H9 (cell line): ENCODE measurements at regions not wholly inside any gene's neighbourhood (a gene's known extent, or its start where the extent isn't known, plus 50 kb on each side); places are given as distances from the start of the nearest gene placed in this dataset.

Experiments used
- DNase-seq: peaks from one replicate; pipeline ENCODE4 v3.0.0-alpha.2; 2017
- H2AFZ ChIP-seq: one replicate; pipeline ENCODE4 v1.6.1; 2013; ENCODE audit warnings: mild to moderate bottlenecking, low read length, control low read depth, moderate library complexity
- H2AK5ac ChIP-seq: 2 replicates; pipeline ENCODE4 v1.6.1; 2013; ENCODE audit warnings: low read length, control low read depth, mixed read lengths; ENCODE audit not compliant: insufficient read length
- H2BK120ac ChIP-seq: one replicate; pipeline ENCODE4 v1.6.1; 2013; ENCODE audit warnings: low read depth, mild to moderate bottlenecking, low read length, control low read depth, inconsistent platforms; ENCODE audit not compliant: poor library complexity, severe bottlenecking
- H2BK12ac ChIP-seq: 2 replicates; pipeline ENCODE4 v1.6.1; 2013; ENCODE audit warnings: low read length, control low read depth, mixed read lengths, low read depth; ENCODE audit not compliant: insufficient read length
- H2BK15ac ChIP-seq: 2 replicates; pipeline ENCODE4 v1.6.1; 2013; ENCODE audit warnings: low read depth, low read length, control low read depth
- H2BK20ac ChIP-seq: one replicate; pipeline ENCODE4 v1.6.1; 2013; ENCODE audit warnings: low read depth, mild to moderate bottlenecking, low read length, control low read depth, inconsistent platforms; ENCODE audit not compliant: poor library complexity, severe bottlenecking
- H2BK5ac ChIP-seq: 2 replicates; pipeline ENCODE4 v1.6.1; 2013; ENCODE audit warnings: low read length, control low read depth, mixed read lengths; ENCODE audit not compliant: insufficient read length
- H3K14ac ChIP-seq: 2 replicates; pipeline ENCODE4 v1.6.1; 2013; ENCODE audit warnings: low read length, control low read depth; ENCODE audit not compliant: insufficient read depth
- H3K18ac ChIP-seq: 2 replicates; pipeline ENCODE4 v1.6.1; 2013; ENCODE audit warnings: low read depth, mild to moderate bottlenecking, mixed read lengths, low read length, control low read depth; ENCODE audit not compliant: insufficient read length
- H3K23ac ChIP-seq: 2 replicates; pipeline ENCODE4 v1.6.1; 2013; ENCODE audit warnings: low read length, control low read depth, mixed read lengths, low read depth; ENCODE audit not compliant: insufficient read length
- H3K23me2 ChIP-seq: 2 replicates; pipeline ENCODE4 v1.6.1; 2013; ENCODE audit warnings: low read depth, mild to moderate bottlenecking, mixed read lengths, low read length, control low read depth; ENCODE audit not compliant: insufficient read length, poor library complexity, severe bottlenecking
- H3K27ac ChIP-seq: 2 replicates; pipeline ENCODE4 v1.5.1; 2013; ENCODE audit warnings: low read length, control low read depth, mixed read lengths, low read depth; ENCODE audit not compliant: insufficient read length
- H3K27me3 ChIP-seq: 2 replicates; pipeline ENCODE4 v1.6.1; 2013; ENCODE audit warnings: low read length, control low read depth, inconsistent platforms; ENCODE audit not compliant: insufficient read depth
- H3K4ac ChIP-seq: 2 replicates; pipeline ENCODE4 v1.6.1; 2013; ENCODE audit warnings: low read depth, mild to moderate bottlenecking, control low read depth, inconsistent platforms, low read length, moderate library complexity
- H3K4me1 ChIP-seq: 2 replicates; pipeline ENCODE4 v1.6.1; 2013; ENCODE audit warnings: low read length, control low read depth, inconsistent platforms; ENCODE audit not compliant: insufficient read depth
- H3K4me2 ChIP-seq: 2 replicates; pipeline ENCODE4 v1.6.1; 2013; ENCODE audit warnings: low read length, control low read depth, mixed read lengths; ENCODE audit not compliant: insufficient read length, insufficient read depth
- H3K56ac ChIP-seq: 2 replicates; pipeline ENCODE4 v1.6.1; 2013; ENCODE audit warnings: low read depth, mild to moderate bottlenecking, mixed read lengths, low read length, control low read depth; ENCODE audit not compliant: insufficient read length
- H3K79me1 ChIP-seq: 2 replicates; pipeline ENCODE4 v1.6.1; 2013; ENCODE audit warnings: low read depth, mild to moderate bottlenecking, moderate library complexity, low read length, control low read depth, inconsistent platforms; ENCODE audit not compliant: insufficient read depth, poor library complexity, severe bottlenecking
- H3K79me2 ChIP-seq: 2 replicates; pipeline ENCODE4 v1.6.1; 2013; ENCODE audit warnings: low read length, control low read depth, inconsistent platforms; ENCODE audit not compliant: insufficient read depth
- H3K9ac ChIP-seq: 2 replicates; pipeline ENCODE4 v1.6.1; 2013; ENCODE audit warnings: low read length, control low read depth, mixed read lengths; ENCODE audit not compliant: insufficient read length; ENCODE audit errors: extremely low read depth
- H3K9me3 ChIP-seq: one replicate; pipeline ENCODE4 v1.6.1; 2013; ENCODE audit warnings: low read depth, low read length, inconsistent platforms; ENCODE audit not compliant: control insufficient read depth
- H3T11ph ChIP-seq: one replicate; pipeline ENCODE4 v1.6.1; 2013; ENCODE audit warnings: mild to moderate bottlenecking, low read length, control low read depth, inconsistent platforms
- H4K20me1 ChIP-seq: one replicate; pipeline ENCODE4 v1.6.1; 2013; ENCODE audit not compliant: control insufficient read depth, insufficient read length, insufficient read depth
- H4K5ac ChIP-seq: 2 replicates; pipeline ENCODE4 v1.6.1; 2013; ENCODE audit warnings: low read depth, mild to moderate bottlenecking, mixed read lengths, low read length, control low read depth; ENCODE audit not compliant: insufficient read length
- H4K8ac ChIP-seq: replicated peaks from 2 replicates; pipeline ENCODE4 v1.6.1; 2013; ENCODE audit warnings: low read length, control low read depth, mixed read lengths, low read depth; ENCODE audit not compliant: insufficient read length
- H4K91ac ChIP-seq: 2 replicates; pipeline ENCODE4 v1.6.1; 2013; ENCODE audit warnings: low read depth, mild to moderate bottlenecking, moderate library complexity, mixed read lengths, low read length, control low read depth; ENCODE audit not compliant: insufficient read length
- H3K27ac Mint-ChIP-seq, 3 experiments: 2 replicates in 2 of 3; 3 replicates in 1 of 3; pipeline ENCODE4 v1.8.0; 2020 to 2021; ENCODE audit warnings: mixed read lengths in 3 of 3, mild to moderate bottlenecking in 1 of 3, moderate library complexity in 1 of 3
- H3K27me3 Mint-ChIP-seq: 2 replicates; pipeline ENCODE4 v1.8.0; 2021; ENCODE audit warnings: low read depth, mild to moderate bottlenecking, moderate library complexity, mixed read lengths
- H3K36me3 Mint-ChIP-seq, 3 experiments: 2 replicates in 2 of 3; 3 replicates in 1 of 3; pipeline ENCODE4 v1.8.0; 2020 to 2021; ENCODE audit warnings: low read depth in 3 of 3, mixed read lengths in 3 of 3; ENCODE audit not compliant: insufficient read depth in 1 of 3
- H3K4me1 Mint-ChIP-seq, 2 experiments: 2 replicates each; pipeline ENCODE4 v1.8.0; 2020; ENCODE audit warnings: mixed read lengths in 2 of 2
- H3K4me3 Mint-ChIP-seq, 2 experiments: 2 replicates in 1 of 2; 3 replicates in 1 of 2; pipeline ENCODE4 v1.8.0; 2020 to 2021; ENCODE audit warnings: mild to moderate bottlenecking in 2 of 2, mixed read lengths in 2 of 2, moderate library complexity in 1 of 2
- H3K9me3 Mint-ChIP-seq, 2 experiments: 2 replicates in 1 of 2; 3 replicates in 1 of 2; pipeline ENCODE4 v1.8.0; 2020; ENCODE audit warnings: mild to moderate bottlenecking in 2 of 2, mixed read lengths in 2 of 2, moderate library complexity in 1 of 2
- WGBS: extraction: QIAGEN DNeasy Blood & Tissue Kit; methylation state at CpG from one replicate; pipeline ENCODE4 v1.1.7; 2013; ENCODE audit warnings: missing lambda C conversion rate, low lambda C conversion rate, mixed read lengths; ENCODE audit not compliant: insufficient read length; ENCODE audit errors: extremely low coverage; 5-methylcytosine and 5-hydroxymethylcytosine counted together
- TF ChIP-seq, protein P1 (sequence below): fragments of 200-600 bp; sonication (generic); conservative IDR thresholded peaks from 3 replicates; pipeline ENCODE4 v1.8.0; 2021; ENCODE audit warnings: antibody characterized with exemption, mild to moderate bottlenecking

GRCh38 chr2:192593561-192593960 lies 398.8 kb upstream of the TMEFF2 start:
- Histone ChIP-seq H3T11ph (no peak overlapping the region), H4K91ac (no peak overlapping the region), H3K4me1 (no peaks in the 10 kb centered on the region), H3K4me2 (no peak overlapping the region), H2BK12ac (no peak overlapping the region), H3K23me2 (no peaks in the 10 kb centered on the region), H2BK120ac (no peak overlapping the region), H4K20me1 (no peaks in the 10 kb centered on the region), H3K9me3 (no peaks in the 10 kb centered on the region), H3K14ac (no peak overlapping the region), H3K9ac (no peak overlapping the region), H3K18ac (no peak overlapping the region), H3K79me1 (no peaks in the 10 kb centered on the region), H2AFZ (no peak overlapping the region), H3K27me3 (no peaks in the 10 kb centered on the region), H3K23ac (no peak overlapping the region), H3K56ac (no peak overlapping the region), H3K27ac (no peak overlapping the region), H4K8ac (no peak overlapping the region), H2BK15ac (no peak overlapping the region), H2AK5ac (no peak overlapping the region), H3K4ac (no peak overlapping the region), H2BK20ac (no peak overlapping the region), H3K79me2 (no peaks in the 10 kb centered on the region), H4K5ac (no peak overlapping the region), H2BK5ac (no peak overlapping the region)
- no peaks in the 10 kb centered on the region for H3K27me3 Mint-ChIP-seq
- DNase-seq, result no peak
- peaks cover 0 to 2% of the 10 kb centered on the region in 2 experiments; a peak in 3 of 5 replicates for H3K9me3 Mint-ChIP-seq
- no peaks in the 10 kb centered on the region for H3K36me3 Mint-ChIP-seq
- no peak overlapping the region for H3K4me3 Mint-ChIP-seq
- no peak overlapping the region for H3K27ac Mint-ChIP-seq
- no CpG with 5 or more reads among the region's 6 CpGs for WGBS
- TF ChIP-seq, protein P1, sequence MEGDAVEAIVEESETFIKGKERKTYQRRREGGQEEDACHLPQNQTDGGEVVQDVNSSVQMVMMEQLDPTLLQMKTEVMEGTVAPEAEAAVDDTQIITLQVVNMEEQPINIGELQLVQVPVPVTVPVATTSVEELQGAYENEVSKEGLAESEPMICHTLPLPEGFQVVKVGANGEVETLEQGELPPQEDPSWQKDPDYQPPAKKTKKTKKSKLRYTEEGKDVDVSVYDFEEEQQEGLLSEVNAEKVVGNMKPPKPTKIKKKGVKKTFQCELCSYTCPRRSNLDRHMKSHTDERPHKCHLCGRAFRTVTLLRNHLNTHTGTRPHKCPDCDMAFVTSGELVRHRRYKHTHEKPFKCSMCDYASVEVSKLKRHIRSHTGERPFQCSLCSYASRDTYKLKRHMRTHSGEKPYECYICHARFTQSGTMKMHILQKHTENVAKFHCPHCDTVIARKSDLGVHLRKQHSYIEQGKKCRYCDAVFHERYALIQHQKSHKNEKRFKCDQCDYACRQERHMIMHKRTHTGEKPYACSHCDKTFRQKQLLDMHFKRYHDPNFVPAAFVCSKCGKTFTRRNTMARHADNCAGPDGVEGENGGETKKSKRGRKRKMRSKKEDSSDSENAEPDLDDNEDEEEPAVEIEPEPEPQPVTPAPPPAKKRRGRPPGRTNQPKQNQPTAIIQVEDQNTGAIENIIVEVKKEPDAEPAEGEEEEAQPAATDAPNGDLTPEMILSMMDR, result no peak
- no peaks in the 10 kb centered on the region for H3K4me1 Mint-ChIP-seq
